Right lobe of liver (tissue), 6 donors: ENCODE measurements at regions not wholly inside any gene's neighbourhood (a gene's known extent, or its start where the extent isn't known, plus 50 kb on each side); places are given as distances from the start of the nearest gene placed in this dataset.

Source experiments
- ATAC-seq, 4 donors: fragments of 200-7000 bp; cut with Tn5 transposase; one replicate each; pipeline ENCODE4 v1.9.1; 2020; ENCODE audit warnings: mild to moderate bottlenecking in 4 of 4, moderate library complexity in 4 of 4
- DNase-seq, 3 donors: peaks; one replicate each; pipeline ENCODE4 v3.0.0-alpha.2; 2020
- H3K27ac ChIP-seq, 3 donors: fragments of 200-600 bp; one replicate each; pipeline ENCODE4 v1.8.0; 2022
- H3K27me3 ChIP-seq, 2 donors: fragments of 200-600 bp; one replicate each; pipeline ENCODE4 v1.8.0; 2022
- H3K36me3 ChIP-seq, 4 donors: fragments of 200-600 bp; sonication (generic) in 1 of 4; one replicate each; pipeline versions ENCODE4 v1.5.1 to v1.8.0; 2017 to 2022; ENCODE audit warnings: control low read depth in 1 of 4
- H3K4me1 ChIP-seq, 4 donors: fragments of 200-600 bp; sonication (generic) in 1 of 4; one replicate each; pipeline versions ENCODE4 v1.5.1 to v1.8.0; 2017 to 2022; ENCODE audit warnings: control low read depth in 1 of 4
- H3K4me3 ChIP-seq, 3 donors: fragments of 200-600 bp; one replicate each; pipeline ENCODE4 v1.8.0; 2022
- H3K9me3 ChIP-seq, 4 donors: fragments of 200-600 bp; sonication (generic) in 1 of 4; one replicate each; pipeline versions ENCODE4 v1.5.1 to v1.8.0; 2017 to 2022; ENCODE audit warnings: control low read depth in 1 of 4
- POLR2A ChIP-seq: fragments of 450-650 bp; IDR thresholded peaks from one replicate; pipeline ENCODE4 v1.6.1; 2017; ENCODE audit warnings: antibody characterized with exemption, mild to moderate bottlenecking
- WGBS: methylation state at CpG from one replicate; pipeline ENCODE4 v1.1.6; 2018; ENCODE audit warnings: low coverage, low lambda C conversion rate; ENCODE audit not compliant: insufficient coverage; ENCODE audit errors: missing lambda C conversion rate; 5-methylcytosine and 5-hydroxymethylcytosine counted together
- intact Hi-C, 2 donors: fragments of 100-400 bp; cut with DNase I; formaldehyde crosslinking; loops; one replicate each; pipeline versions ENCODE4 v1.11.2 to v1.14.1; 2022
- TF ChIP-seq, protein P1 (sequence below), 4 donors: fragments of 200-600 bp in 3 of 4; fragments of 450-650 bp in 1 of 4; IDR thresholded peaks; one replicate each; pipeline versions ENCODE4 v1.5.1 to v1.8.0; 2016 to 2022; ENCODE audit warnings: antibody characterized with exemption in 4 of 4, mild to moderate bottlenecking in 2 of 4
- donor health status: DM: no; HTN: yes; CAD: no.
- donor health status: DM: no; HTN: no; CAD: no.
- donor health status: DM: no; HTN: no; CAD: no.
- donor health status: DM: no; HTN: yes; CAD: no.
- donor health status: DM: no; HTN: yes; CAD: no.

DNA sequence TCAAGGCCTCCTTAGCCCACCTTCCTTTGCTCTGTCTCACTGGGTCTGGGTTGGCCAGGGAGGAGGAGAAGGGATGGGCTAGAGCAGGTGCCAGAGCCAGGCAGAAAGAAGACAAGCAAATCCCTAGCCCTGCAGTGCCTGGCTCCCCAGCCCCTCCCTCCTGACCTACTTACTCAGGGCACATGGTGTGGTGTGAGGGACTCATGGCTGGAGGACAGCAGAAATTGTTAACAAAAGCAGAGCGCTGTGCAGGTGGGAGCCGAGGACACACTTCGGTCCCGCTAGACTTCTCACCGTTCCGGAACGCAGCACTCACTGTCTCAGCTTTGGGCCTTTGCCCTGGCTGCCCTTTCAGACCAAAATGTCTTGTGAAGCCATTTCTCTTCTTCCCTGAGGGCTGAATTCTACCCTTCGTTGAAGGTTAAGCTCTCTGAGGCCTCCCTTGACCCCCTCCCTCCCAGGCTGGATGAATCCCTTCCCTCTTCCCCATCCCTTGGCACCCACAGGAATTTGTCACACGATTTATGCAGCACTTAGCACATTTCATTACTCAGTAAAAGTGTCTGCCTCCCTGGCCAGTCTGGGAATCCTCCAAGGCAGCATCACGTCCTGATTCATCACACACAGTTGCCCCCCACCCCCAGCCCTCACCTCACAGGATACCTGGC is 263.9 kb upstream of the TRPC7 start:
- ATAC-seq (no peak), DNase-seq (no peak)
- Histone ChIP-seq H3K4me3 (no peak overlapping the region), H3K9me3 (no peaks in the 10 kb centered on the region), H3K36me3 (no peaks in the 10 kb centered on the region), H3K27ac (no peak overlapping the region), H3K27me3 (no peaks in the 10 kb centered on the region), H3K4me1 (no peaks in the 10 kb centered on the region)
- TF ChIP-seq POLR2A, result no peak
- TF ChIP-seq, protein P1, sequence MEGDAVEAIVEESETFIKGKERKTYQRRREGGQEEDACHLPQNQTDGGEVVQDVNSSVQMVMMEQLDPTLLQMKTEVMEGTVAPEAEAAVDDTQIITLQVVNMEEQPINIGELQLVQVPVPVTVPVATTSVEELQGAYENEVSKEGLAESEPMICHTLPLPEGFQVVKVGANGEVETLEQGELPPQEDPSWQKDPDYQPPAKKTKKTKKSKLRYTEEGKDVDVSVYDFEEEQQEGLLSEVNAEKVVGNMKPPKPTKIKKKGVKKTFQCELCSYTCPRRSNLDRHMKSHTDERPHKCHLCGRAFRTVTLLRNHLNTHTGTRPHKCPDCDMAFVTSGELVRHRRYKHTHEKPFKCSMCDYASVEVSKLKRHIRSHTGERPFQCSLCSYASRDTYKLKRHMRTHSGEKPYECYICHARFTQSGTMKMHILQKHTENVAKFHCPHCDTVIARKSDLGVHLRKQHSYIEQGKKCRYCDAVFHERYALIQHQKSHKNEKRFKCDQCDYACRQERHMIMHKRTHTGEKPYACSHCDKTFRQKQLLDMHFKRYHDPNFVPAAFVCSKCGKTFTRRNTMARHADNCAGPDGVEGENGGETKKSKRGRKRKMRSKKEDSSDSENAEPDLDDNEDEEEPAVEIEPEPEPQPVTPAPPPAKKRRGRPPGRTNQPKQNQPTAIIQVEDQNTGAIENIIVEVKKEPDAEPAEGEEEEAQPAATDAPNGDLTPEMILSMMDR (IDR thresholded peaks at IDR 0.05), result no peak
- 23% methylated on average over 3 of the region's 10 CpGs for WGBS
- intact Hi-C loops, result no loop called here

DNA sequence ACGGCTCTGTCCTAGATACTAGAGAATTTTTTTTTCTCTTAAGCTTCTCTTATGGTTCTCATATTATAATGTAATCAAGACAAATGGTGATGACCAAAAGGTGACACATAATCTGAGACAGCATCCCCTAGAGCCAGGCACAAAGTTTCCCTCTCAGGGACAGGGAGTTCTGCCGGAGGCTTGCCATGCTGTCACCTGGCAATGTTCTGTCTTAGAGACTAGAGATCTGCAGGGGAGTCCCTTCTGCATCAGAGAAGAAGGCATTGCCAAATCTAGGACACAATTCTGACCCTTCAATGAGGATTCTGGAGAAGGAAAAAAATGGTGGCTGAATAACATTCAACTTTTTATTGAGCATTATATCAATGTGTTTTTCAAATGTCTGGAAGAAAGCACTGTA is 261.2 kb upstream of the TRPC7 start:
- H3K27ac ChIP-seq, result no peak overlapping the region
- no peaks in the 10 kb centered on the region for H3K36me3 ChIP-seq
- no peaks in the 10 kb centered on the region for H3K27me3 ChIP-seq
- DNase-seq (no peak), ATAC-seq (no peak)
- TF ChIP-seq POLR2A, result no peak
- TF ChIP-seq, protein P1 (IDR thresholded peaks at IDR 0.05), result no peak
- WGBS, result 71% methylated on average over 2 of the region's 2 CpGs
- H3K9me3 ChIP-seq, result no peaks in the 10 kb centered on the region
- no peaks in the 10 kb centered on the region for H3K4me1 ChIP-seq
- intact Hi-C loops, result no loop called here
- no peak overlapping the region for H3K4me3 ChIP-seq

DNA sequence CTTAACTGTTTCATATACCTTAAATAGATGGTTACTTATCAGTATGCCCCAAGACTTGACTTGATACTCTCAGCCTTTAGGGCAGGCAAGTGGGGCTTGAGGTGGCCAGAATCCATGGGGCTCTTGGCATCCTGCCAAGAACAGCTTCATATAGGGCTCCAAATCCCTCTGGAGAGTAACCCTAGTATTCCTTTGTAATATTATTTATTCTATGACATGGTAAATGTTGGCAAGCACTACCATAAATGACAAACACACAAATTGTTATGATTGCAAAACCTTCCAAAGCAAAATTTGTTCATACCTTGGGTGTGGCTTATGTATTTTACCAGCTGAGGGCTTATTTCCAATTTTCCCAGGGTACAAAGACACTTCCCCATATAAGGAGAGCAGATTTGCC is 257.4 kb upstream of the TRPC7 start:
- Histone ChIP-seq H3K36me3 (no peaks in the 10 kb centered on the region), H3K27ac (no peak overlapping the region), H3K4me1 (no peaks in the 10 kb centered on the region), H3K27me3 (no peaks in the 10 kb centered on the region), H3K4me3 (no peak overlapping the region), H3K9me3 (no peaks in the 10 kb centered on the region)
- intact Hi-C loops, result no loop called here
- no peak for ATAC-seq
- no peak for DNase-seq
- no peak for TF ChIP-seq POLR2A
- TF ChIP-seq, protein P1 (IDR thresholded peaks at IDR 0.05), result no peak

DNA sequence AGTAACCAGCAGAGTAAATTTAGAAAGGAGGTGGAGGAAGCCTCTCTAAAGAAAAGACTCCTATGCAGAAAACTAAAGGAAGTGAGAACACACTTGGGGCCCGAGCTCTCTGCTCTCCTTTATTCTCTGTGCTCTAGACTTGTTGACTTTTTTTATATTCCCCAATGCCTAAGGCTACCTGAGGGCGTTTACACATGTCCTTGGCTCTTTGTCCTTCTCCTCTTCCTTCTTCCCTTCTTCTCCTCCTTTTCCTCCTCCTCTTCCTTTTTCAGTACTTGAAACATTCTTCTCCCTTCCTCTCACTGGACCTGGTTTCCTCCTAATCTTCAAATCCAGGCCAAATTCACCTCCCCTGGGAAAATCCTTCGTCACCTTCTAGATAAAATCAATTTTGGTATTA is 256.4 kb upstream of the TRPC7 start:
- DNase-seq (no peak), ATAC-seq (no peak)
- no peak for TF ChIP-seq POLR2A
- TF ChIP-seq, protein P1 (IDR thresholded peaks at IDR 0.05), result no peak
- 30% methylated on average over 3 of the region's 3 CpGs for WGBS
- Histone ChIP-seq H3K36me3 (no peaks in the 10 kb centered on the region), H3K9me3 (no peaks in the 10 kb centered on the region), H3K4me3 (no peak overlapping the region), H3K27ac (no peak overlapping the region), H3K4me1 (no peaks in the 10 kb centered on the region), H3K27me3 (no peaks in the 10 kb centered on the region)
- intact Hi-C loops, result no loop called here

DNA sequence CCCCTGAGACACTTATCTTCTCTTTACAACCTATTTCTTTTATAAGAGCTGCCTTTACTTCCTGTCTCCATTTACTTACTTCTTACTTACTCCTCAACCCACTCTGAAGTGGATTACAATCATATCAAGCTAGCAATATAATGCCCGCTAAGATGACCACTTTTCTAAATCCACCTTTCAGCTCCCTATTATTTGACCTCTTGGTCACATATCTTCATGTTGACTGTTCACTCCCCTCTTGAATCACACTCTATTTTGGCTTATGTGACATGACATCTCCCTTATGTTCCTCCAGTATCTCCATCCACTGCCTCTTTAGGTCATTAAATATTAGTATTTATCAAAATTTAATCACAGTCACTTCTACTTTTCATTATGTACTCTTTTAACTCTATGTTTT is 255.3 kb upstream of the TRPC7 start:
- TF ChIP-seq POLR2A, result no peak
- H3K27ac ChIP-seq, result no peak overlapping the region
- WGBS, result 76% methylated on average over 1 of the region's 1 CpG

More for the DNA sequence above, 255.3 kb upstream of the TRPC7 start:
- no peaks in the 10 kb centered on the region for H3K36me3 ChIP-seq
- no peaks in the 10 kb centered on the region for H3K9me3 ChIP-seq
- intact Hi-C loops, result no loop called here
- DNase-seq (no peak), ATAC-seq (no peak)
- H3K27me3 ChIP-seq, result no peaks in the 10 kb centered on the region
- H3K4me1 ChIP-seq, result no peaks in the 10 kb centered on the region
- no peak overlapping the region for H3K4me3 ChIP-seq
